ENCODE measurements at regions not wholly inside any gene's neighbourhood (a gene's known extent, or its start where the extent isn't known, plus 50 kb on each side); places are given as distances from the start of the nearest gene placed in this dataset.

DNA sequence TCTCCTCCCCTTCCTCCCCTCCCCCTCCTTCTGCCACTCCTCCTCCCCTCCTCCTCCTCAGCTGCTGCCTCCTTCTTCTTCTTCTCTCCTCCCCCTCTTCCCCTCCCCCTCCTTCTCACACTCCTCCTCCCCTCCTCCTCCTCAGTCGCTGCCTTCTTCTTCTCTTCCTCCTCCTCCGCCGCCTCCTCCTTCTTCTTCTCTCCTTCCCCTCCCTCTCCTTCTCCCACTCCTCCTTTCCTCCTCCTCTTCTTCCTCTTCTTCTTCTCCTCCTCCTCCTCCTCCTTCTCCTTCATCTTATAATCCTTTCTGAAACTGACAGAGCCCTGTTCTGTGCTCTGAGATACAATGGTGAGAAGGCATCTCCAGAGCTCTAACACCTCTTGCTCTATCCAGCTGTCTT, 73.1 kb upstream of the DCD start:
- TF ChIP-seq POLR2A (IDR thresholded peaks at IDR 0.05) = no peak
- TF ChIP-seq, protein P1, sequence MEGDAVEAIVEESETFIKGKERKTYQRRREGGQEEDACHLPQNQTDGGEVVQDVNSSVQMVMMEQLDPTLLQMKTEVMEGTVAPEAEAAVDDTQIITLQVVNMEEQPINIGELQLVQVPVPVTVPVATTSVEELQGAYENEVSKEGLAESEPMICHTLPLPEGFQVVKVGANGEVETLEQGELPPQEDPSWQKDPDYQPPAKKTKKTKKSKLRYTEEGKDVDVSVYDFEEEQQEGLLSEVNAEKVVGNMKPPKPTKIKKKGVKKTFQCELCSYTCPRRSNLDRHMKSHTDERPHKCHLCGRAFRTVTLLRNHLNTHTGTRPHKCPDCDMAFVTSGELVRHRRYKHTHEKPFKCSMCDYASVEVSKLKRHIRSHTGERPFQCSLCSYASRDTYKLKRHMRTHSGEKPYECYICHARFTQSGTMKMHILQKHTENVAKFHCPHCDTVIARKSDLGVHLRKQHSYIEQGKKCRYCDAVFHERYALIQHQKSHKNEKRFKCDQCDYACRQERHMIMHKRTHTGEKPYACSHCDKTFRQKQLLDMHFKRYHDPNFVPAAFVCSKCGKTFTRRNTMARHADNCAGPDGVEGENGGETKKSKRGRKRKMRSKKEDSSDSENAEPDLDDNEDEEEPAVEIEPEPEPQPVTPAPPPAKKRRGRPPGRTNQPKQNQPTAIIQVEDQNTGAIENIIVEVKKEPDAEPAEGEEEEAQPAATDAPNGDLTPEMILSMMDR (IDR thresholded peaks at IDR 0.05) = no peak
